Smooth muscle cell (in vitro differentiated cells): ENCODE measurements at regions not wholly inside any gene's neighbourhood (a gene's known extent, or its start where the extent isn't known, plus 50 kb on each side); places are given as distances from the start of the nearest gene placed in this dataset.

Experiments used
- DNase-seq: peaks from one replicate; lab custom pipeline; 2025; ENCODE audit not compliant: unreplicated experiment; lab: John Stamatoyannopoulos, UW
- H2AFZ ChIP-seq: fragments of 200-600 bp; sonication (generic); 2 replicates; pipeline ENCODE4 v1.6.0; 2016; ENCODE audit warnings: antibody characterized with exemption, low read depth, mild to moderate bottlenecking
- H3F3A ChIP-seq: fragments of 200-600 bp; sonication (generic); 2 replicates; pipeline ENCODE4 v1.6.0; 2017; ENCODE audit warnings: antibody characterized with exemption, low read depth
- H3K27ac ChIP-seq: fragments of 200-600 bp; sonication (generic); 2 replicates; pipeline ENCODE4 v1.5.1; 2016; ENCODE audit warnings: low read depth, mild to moderate bottlenecking
- H3K27me3 ChIP-seq: fragments of 200-600 bp; sonication (generic); 2 replicates; pipeline ENCODE4 v1.6.1; 2016; ENCODE audit warnings: low read depth, mild to moderate bottlenecking
- H3K36me3 ChIP-seq: fragments of 200-600 bp; sonication (generic); 2 replicates; pipeline ENCODE4 v1.5.1; 2016; ENCODE audit warnings: low read depth
- H3K4me1 ChIP-seq: fragments of 200-600 bp; sonication (generic); 2 replicates; pipeline ENCODE4 v1.5.1; 2016; ENCODE audit warnings: low read depth
- H3K4me2 ChIP-seq: fragments of 200-600 bp; sonication (generic); 2 replicates; pipeline ENCODE4 v1.6.0; 2016; ENCODE audit warnings: mild to moderate bottlenecking
- H3K4me3 ChIP-seq: fragments of 200-600 bp; sonication (generic); 2 replicates; pipeline ENCODE4 v1.5.1; 2016; ENCODE audit warnings: mild to moderate bottlenecking
- H3K79me2 ChIP-seq: fragments of 200-600 bp; sonication (generic); 2 replicates; pipeline ENCODE4 v1.6.0; 2016; ENCODE audit warnings: low read depth, mild to moderate bottlenecking
- H3K9ac ChIP-seq: fragments of 200-600 bp; sonication (generic); 2 replicates; pipeline ENCODE4 v1.6.0; 2016; ENCODE audit warnings: low read depth
- H3K9me3 ChIP-seq: fragments of 200-600 bp; sonication (generic); replicated peaks from 2 replicates; pipeline ENCODE4 v1.5.1; 2016; ENCODE audit warnings: low read depth
- H4K20me1 ChIP-seq: fragments of 200-600 bp; sonication (generic); 2 replicates; pipeline ENCODE4 v1.6.0; 2016; ENCODE audit warnings: low read depth
- WGBS: methylation state at CpG from one replicate; pipeline ENCODE4 v1.1.7; 2016; ENCODE audit warnings: low lambda C conversion rate; 5-methylcytosine and 5-hydroxymethylcytosine counted together
- TF ChIP-seq, protein P1 (sequence below): fragments of 200-600 bp; sonication (generic); IDR thresholded peaks from 2 replicates; pipeline ENCODE4 v1.5.1; 2017; ENCODE audit warnings: borderline replicate concordance, mild to moderate bottlenecking, antibody characterized with exemption; ENCODE audit not compliant: insufficient read depth, poor library complexity, severe bottlenecking

DNA sequence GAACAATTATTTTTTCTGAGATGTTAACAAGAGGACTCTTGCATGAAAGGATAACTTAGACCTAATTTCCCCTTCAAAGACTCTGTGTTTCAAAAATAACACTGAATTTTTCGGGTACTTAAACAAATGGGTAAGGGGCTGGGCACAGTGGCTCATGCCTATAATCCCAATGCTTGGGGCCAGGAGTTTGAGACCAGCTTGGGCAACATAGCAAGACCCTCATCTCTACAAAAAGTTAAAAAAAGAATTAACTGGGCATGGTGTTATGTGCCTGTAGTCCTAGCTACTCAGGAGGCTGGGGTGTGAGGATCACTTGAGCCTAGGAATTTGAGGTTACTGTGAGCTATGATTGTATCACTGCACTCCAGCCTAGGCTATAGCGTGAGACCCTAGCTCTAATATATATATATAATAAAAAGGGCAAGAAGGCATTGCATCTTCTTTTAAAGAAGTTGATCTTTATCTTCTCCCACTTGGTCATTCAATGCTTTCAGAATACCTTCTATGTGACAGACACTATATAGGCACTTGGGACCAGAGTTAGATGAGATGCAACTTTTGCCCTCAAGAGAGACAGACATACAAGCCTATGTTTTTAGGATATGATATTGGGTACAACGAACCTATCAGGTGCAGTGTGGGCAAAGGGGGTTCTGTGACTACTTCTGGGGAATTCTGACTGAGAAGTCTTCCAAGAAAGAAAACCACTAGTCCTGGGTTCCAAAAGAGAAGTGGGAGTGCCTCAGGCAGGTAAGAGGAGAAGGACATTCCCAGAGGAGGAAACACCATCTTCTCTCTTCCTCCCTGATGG, 120.0 kb downstream of the MYCN start:
- no peak overlapping the region for H3K9ac ChIP-seq
- no peaks in the 10 kb centered on the region for H3K27me3 ChIP-seq
- DNase-seq, result no peak
- TF ChIP-seq, protein P1, sequence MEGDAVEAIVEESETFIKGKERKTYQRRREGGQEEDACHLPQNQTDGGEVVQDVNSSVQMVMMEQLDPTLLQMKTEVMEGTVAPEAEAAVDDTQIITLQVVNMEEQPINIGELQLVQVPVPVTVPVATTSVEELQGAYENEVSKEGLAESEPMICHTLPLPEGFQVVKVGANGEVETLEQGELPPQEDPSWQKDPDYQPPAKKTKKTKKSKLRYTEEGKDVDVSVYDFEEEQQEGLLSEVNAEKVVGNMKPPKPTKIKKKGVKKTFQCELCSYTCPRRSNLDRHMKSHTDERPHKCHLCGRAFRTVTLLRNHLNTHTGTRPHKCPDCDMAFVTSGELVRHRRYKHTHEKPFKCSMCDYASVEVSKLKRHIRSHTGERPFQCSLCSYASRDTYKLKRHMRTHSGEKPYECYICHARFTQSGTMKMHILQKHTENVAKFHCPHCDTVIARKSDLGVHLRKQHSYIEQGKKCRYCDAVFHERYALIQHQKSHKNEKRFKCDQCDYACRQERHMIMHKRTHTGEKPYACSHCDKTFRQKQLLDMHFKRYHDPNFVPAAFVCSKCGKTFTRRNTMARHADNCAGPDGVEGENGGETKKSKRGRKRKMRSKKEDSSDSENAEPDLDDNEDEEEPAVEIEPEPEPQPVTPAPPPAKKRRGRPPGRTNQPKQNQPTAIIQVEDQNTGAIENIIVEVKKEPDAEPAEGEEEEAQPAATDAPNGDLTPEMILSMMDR, result no peak
- no peaks in the 10 kb centered on the region for H3K4me1 ChIP-seq
- no peaks in the 10 kb centered on the region for H4K20me1 ChIP-seq
- no peak overlapping the region for H2AFZ ChIP-seq
- H3K9me3 ChIP-seq, result no peaks in the 10 kb centered on the region
- 83% methylated on average over 3 of the region's 3 CpGs for WGBS
- no peak overlapping the region for H3K4me3 ChIP-seq
- H3F3A ChIP-seq, result no peaks in the 10 kb centered on the region
- H3K36me3 ChIP-seq, result no peaks in the 10 kb centered on the region
- H3K4me2 ChIP-seq, result no peak overlapping the region
- H3K79me2 ChIP-seq, result no peaks in the 10 kb centered on the region
- no peak overlapping the region for H3K27ac ChIP-seq

DNA sequence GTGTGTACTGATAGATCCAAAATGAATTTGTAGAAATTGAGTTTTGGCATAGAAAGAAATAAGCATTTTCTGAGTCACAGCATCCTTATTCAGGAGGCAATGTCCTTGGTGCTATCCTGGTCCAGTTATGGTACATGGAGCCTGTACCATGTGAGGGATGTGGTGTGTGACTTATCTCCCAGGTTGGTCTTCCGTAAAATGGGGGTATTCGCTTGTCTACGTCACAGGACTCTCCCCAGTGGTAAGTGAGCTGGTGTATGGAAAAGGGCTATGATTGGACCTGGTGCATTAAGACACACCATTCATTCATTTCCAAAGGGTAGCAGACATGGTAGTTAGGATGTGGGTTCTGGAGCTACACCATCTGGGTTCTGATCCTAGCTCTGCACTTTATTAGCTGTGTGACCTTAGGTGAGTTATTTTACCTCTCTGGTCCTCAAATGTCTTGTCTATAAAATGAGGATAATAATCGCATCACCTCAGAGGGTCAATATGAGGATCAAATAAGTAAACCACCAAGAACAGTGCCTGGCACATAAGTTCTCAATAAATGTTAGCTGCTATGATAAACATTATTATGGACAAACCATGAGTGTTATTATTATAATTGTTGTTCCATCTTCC, 119.2 kb downstream of the MYCN start:
- 93% methylated on average over 4 of the region's 4 CpGs for WGBS
- Histone ChIP-seq H3K36me3 (no peaks in the 10 kb centered on the region), H3F3A (no peaks in the 10 kb centered on the region), H3K4me2 (no peak overlapping the region), H3K4me3 (no peak overlapping the region), H3K4me1 (no peaks in the 10 kb centered on the region), H3K79me2 (no peaks in the 10 kb centered on the region), H2AFZ (no peak overlapping the region), H4K20me1 (no peaks in the 10 kb centered on the region), H3K9me3 (no peaks in the 10 kb centered on the region), H3K9ac (no peak overlapping the region), H3K27me3 (no peaks in the 10 kb centered on the region), H3K27ac (no peak overlapping the region)
- DNase-seq, result no peak
- TF ChIP-seq, protein P1, result no peak

DNA sequence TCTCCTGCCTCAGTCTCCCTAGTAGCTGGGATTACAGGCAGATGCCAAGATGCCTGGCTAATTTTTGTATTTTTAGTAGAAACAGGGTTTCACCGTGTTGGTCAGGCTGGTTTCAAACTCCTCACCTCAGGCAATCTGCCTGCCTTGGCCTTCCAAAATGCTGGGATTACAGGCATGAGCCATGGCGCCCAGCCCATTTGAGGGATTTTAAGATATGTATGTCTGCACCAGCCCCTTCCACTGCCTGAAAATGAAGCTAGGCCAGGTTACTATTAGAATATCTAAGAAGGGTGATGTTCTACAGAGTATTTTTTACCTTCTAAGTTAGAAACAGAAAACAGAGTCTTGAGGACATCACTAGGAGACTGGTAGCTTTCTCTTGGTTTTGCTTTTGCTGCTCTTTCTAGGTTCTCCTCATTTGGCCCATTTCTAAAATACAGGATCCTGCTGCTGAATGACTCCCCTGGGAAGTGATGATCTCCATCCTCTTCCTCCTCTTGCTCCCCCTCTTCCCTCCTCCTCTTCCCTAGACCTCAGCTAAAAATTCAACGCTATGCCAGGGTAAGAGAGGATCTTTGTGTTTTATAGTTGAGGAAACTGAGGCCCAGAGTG, 118.5 kb downstream of the MYCN start:
- DNase-seq, result no peak
- Histone ChIP-seq H3K4me1 (no peaks in the 10 kb centered on the region), H2AFZ (no peak overlapping the region), H3K9me3 (no peaks in the 10 kb centered on the region), H3K9ac (no peak overlapping the region), H4K20me1 (no peaks in the 10 kb centered on the region), H3K27ac (no peak overlapping the region), H3K4me2 (no peak overlapping the region), H3K79me2 (no peaks in the 10 kb centered on the region), H3F3A (no peaks in the 10 kb centered on the region), H3K27me3 (no peaks in the 10 kb centered on the region), H3K36me3 (no peaks in the 10 kb centered on the region), H3K4me3 (no peak overlapping the region)
- TF ChIP-seq, protein P1, result no peak
- 94% methylated on average over 3 of the region's 3 CpGs for WGBS
